GM19035 (cell line): ENCODE measurements at regions not wholly inside any gene's neighbourhood (a gene's known extent, or its start where the extent isn't known, plus 50 kb on each side); places are given as distances from the start of the nearest gene placed in this dataset.
"Not testable (repeated sequence)": the region's sequence is repeated elsewhere in the genome, so short reads cannot be mapped to it uniquely, and the experiment has no call there.

Experiments
- ATAC-seq: cut with Tn5 transposase; IDR thresholded peaks from one replicate; pipeline ENCODE4 v1.9.1; 2021; ENCODE audit not compliant: unreplicated experiment

DNA sequence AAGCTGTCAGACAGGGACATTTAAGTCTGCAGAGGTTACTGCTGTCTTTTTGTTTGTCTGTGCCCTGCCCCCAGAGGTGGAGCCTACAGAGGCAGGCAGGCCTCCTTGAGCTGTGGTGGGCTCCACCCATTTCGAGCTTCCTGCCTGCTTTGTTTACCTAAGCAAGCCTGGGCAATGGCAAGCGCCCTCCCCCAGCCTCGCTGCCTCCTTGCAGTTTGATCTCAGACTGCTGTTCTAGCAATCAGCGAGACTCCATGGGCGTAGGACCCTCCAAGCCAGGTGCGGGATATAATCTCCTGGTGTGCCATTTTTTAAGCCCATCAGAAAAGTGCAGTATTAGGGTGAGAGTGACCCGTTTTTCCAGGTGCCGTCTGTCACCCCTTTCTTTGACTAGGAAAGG lies 53.6 kb upstream of the EDA2R start:
- not testable (repeated sequence) for ATAC-seq
